ENCODE measurements at regions not wholly inside any gene's neighbourhood (a gene's known extent, or its start where the extent isn't known, plus 50 kb on each side); places are given as distances from the start of the nearest gene placed in this dataset.

DNA sequence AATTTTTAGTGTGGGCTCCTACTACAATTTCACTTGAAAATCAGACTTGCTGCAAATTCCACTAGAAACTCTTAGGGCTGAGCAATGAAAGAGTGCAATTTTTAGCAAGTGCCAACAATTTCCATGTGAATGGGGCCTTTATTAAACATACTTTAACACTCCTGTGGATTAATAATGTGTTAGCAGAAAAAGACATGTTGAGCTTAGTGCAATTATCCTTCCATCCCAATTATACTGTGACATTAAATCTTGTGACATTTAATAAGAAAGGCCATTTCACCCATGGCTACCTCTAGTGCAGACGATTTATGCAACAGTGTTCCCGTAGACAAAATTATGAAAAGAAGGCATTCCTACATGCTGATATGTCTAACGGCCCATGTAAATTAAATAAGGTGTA lies 639.7 kb downstream of the STK39 start:
- TF ChIP-seq, protein P1, sequence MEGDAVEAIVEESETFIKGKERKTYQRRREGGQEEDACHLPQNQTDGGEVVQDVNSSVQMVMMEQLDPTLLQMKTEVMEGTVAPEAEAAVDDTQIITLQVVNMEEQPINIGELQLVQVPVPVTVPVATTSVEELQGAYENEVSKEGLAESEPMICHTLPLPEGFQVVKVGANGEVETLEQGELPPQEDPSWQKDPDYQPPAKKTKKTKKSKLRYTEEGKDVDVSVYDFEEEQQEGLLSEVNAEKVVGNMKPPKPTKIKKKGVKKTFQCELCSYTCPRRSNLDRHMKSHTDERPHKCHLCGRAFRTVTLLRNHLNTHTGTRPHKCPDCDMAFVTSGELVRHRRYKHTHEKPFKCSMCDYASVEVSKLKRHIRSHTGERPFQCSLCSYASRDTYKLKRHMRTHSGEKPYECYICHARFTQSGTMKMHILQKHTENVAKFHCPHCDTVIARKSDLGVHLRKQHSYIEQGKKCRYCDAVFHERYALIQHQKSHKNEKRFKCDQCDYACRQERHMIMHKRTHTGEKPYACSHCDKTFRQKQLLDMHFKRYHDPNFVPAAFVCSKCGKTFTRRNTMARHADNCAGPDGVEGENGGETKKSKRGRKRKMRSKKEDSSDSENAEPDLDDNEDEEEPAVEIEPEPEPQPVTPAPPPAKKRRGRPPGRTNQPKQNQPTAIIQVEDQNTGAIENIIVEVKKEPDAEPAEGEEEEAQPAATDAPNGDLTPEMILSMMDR (IDR thresholded peaks at IDR 0.05), result no peak
- TF ChIP-seq POLR2A (IDR thresholded peaks at IDR 0.05), result no peak

Data from lower leg skin (tissue), 3 donors.